ENCODE measurements at regions not wholly inside any gene's neighbourhood (a gene's known extent, or its start where the extent isn't known, plus 50 kb on each side); places are given as distances from the start of the nearest gene placed in this dataset.

GRCh38 chr15:93138681-93139250 is 49.8 kb upstream of the RGMA start:
- TF ChIP-seq, protein P1, sequence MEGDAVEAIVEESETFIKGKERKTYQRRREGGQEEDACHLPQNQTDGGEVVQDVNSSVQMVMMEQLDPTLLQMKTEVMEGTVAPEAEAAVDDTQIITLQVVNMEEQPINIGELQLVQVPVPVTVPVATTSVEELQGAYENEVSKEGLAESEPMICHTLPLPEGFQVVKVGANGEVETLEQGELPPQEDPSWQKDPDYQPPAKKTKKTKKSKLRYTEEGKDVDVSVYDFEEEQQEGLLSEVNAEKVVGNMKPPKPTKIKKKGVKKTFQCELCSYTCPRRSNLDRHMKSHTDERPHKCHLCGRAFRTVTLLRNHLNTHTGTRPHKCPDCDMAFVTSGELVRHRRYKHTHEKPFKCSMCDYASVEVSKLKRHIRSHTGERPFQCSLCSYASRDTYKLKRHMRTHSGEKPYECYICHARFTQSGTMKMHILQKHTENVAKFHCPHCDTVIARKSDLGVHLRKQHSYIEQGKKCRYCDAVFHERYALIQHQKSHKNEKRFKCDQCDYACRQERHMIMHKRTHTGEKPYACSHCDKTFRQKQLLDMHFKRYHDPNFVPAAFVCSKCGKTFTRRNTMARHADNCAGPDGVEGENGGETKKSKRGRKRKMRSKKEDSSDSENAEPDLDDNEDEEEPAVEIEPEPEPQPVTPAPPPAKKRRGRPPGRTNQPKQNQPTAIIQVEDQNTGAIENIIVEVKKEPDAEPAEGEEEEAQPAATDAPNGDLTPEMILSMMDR (IDR thresholded peaks at IDR 0.05): no peak
- TF ChIP-seq EP300 (IDR thresholded peaks at IDR 0.05; ENCODE audit: low read depth): no peak
- no peak for TF ChIP-seq POLR2A (IDR thresholded peaks at IDR 0.05)
